Loucy (cell line): ENCODE measurements at regions not wholly inside any gene's neighbourhood (a gene's known extent, or its start where the extent isn't known, plus 50 kb on each side); places are given as distances from the start of the nearest gene placed in this dataset.

Experiments used
- H2AFZ ChIP-seq: fragments of 200-600 bp; sonication (generic); 2 replicates; pipeline ENCODE4 v1.6.0; 2016; ENCODE audit warnings: antibody characterized with exemption, mild to moderate bottlenecking, low read length, moderate library complexity
- H3F3A ChIP-seq: fragments of 200-600 bp; 2 replicates; pipeline ENCODE4 v1.6.0; 2016; ENCODE audit warnings: antibody characterized with exemption, low read depth, mild to moderate bottlenecking
- H3K27me3 ChIP-seq: fragments of 200-600 bp; sonication (generic); 2 replicates; pipeline ENCODE4 v1.6.1; 2014; ENCODE audit warnings: low read length, mild to moderate bottlenecking; ENCODE audit not compliant: insufficient read depth, poor library complexity, severe bottlenecking
- H3K36me3 ChIP-seq: fragments of 200-600 bp; sonication (generic); 2 replicates; pipeline ENCODE4 v1.6.1; 2016; ENCODE audit warnings: low read length; ENCODE audit not compliant: insufficient read depth
- H3K4me1 ChIP-seq: fragments of 200-600 bp; sonication (generic); 2 replicates; pipeline ENCODE4 v1.5.1; 2014; ENCODE audit warnings: low read length, mild to moderate bottlenecking; ENCODE audit not compliant: insufficient read depth, poor library complexity, severe bottlenecking
- H3K4me2 ChIP-seq: fragments of 200-600 bp; sonication (generic); 2 replicates; pipeline ENCODE4 v1.6.0; 2014; ENCODE audit warnings: antibody characterized with exemption, low read length, low read depth, mild to moderate bottlenecking; ENCODE audit not compliant: poor library complexity, severe bottlenecking
- H3K4me3 ChIP-seq: fragments of 200-600 bp; sonication (generic); 2 replicates; pipeline ENCODE4 v1.5.1; 2014; ENCODE audit warnings: low read length, mild to moderate bottlenecking, mixed read lengths; ENCODE audit not compliant: poor library complexity, severe bottlenecking
- H3K79me2 ChIP-seq: fragments of 200-600 bp; sonication (generic); 2 replicates; pipeline ENCODE4 v1.6.1; 2014; ENCODE audit warnings: low read length; ENCODE audit not compliant: insufficient read depth
- H3K9ac ChIP-seq: fragments of 200-600 bp; sonication (generic); 2 replicates; pipeline ENCODE4 v1.6.0; 2014; ENCODE audit warnings: mild to moderate bottlenecking, low read depth, low read length, moderate library complexity; ENCODE audit not compliant: poor library complexity, severe bottlenecking
- H3K9me2 ChIP-seq: fragments of 200-600 bp; sonication (generic); replicated peaks from 2 replicates; pipeline ENCODE4 v1.6.1; 2016; ENCODE audit warnings: low read depth, low read length, mixed read lengths
- H3K9me3 ChIP-seq: fragments of 200-600 bp; sonication (generic); 2 replicates; pipeline ENCODE4 v1.6.1; 2014; ENCODE audit warnings: mild to moderate bottlenecking, antibody characterized with exemption, low read length, low read depth; ENCODE audit not compliant: insufficient read depth
- H4K20me1 ChIP-seq: fragments of 200-600 bp; sonication (generic); 2 replicates; pipeline ENCODE4 v1.6.0; 2014; ENCODE audit warnings: antibody characterized with exemption, low read length, mild to moderate bottlenecking; ENCODE audit not compliant: insufficient read depth, poor library complexity, severe bottlenecking
- CTCF ChIP-seq: fragments of 200-600 bp; sonication (generic); conservative IDR thresholded peaks from 2 replicates; pipeline ENCODE4 v1.5.1; 2014; ENCODE audit warnings: mild to moderate bottlenecking, antibody characterized with exemption, low read length
- EZH2phosphoT487 ChIP-seq: fragments of 200-600 bp; IDR thresholded peaks from 2 replicates; pipeline ENCODE4 v1.6.1; 2018; ENCODE audit warnings: antibody characterized with exemption, mild to moderate bottlenecking, moderate library complexity, borderline replicate concordance

DNA sequence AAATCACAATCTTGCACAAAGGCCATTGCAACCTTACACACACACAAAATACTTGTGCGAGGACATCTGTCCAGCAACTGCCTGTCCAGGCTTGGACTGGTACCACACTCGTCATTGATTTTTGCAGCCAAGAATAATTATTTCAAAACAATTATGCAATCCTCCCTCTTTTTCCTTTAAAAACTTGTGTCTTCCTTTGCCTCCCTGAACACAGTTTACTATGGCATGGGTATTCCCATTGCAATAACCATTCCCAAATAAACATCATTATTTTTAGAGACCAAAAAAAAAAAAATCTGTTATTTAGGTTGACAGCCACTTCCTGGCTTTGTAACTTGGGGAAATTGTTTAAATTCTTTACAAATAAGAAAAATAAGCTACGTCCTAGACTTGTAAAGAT lies 54.0 kb downstream of the C11orf91 start:
- H3K9me3 ChIP-seq = no peaks in the 10 kb centered on the region
- H3K4me1 ChIP-seq = no peaks in the 10 kb centered on the region
- no peak overlapping the region for H3K4me3 ChIP-seq
- H2AFZ ChIP-seq = no peak overlapping the region
- no peak overlapping the region for H3K9ac ChIP-seq
- no peaks in the 10 kb centered on the region for H3F3A ChIP-seq
- no peaks in the 10 kb centered on the region for H3K36me3 ChIP-seq
- H3K79me2 ChIP-seq = no peaks in the 10 kb centered on the region
- TF ChIP-seq CTCF (no peak), EZH2phosphoT487 (no peak)
- no peaks in the 10 kb centered on the region for H4K20me1 ChIP-seq
- H3K4me2 ChIP-seq = no peak overlapping the region
- H3K27me3 ChIP-seq = no peaks in the 10 kb centered on the region
- H3K9me2 ChIP-seq = no peaks in the 10 kb centered on the region

GRCh38 chr11:33646168-33646567 lies 54.5 kb downstream of the C11orf91 start:
- Histone ChIP-seq H3K9ac (no peak overlapping the region), H3K4me3 (no peak overlapping the region), H3K4me2 (no peak overlapping the region), H3K9me2 (no peaks in the 10 kb centered on the region), H3K36me3 (no peaks in the 10 kb centered on the region), H3K9me3 (no peaks in the 10 kb centered on the region), H3K79me2 (no peaks in the 10 kb centered on the region), H3F3A (no peaks in the 10 kb centered on the region), H2AFZ (no peak overlapping the region), H4K20me1 (no peaks in the 10 kb centered on the region), H3K4me1 (no peaks in the 10 kb centered on the region), H3K27me3 (no peaks in the 10 kb centered on the region)
- no peak for TF ChIP-seq CTCF
- no peak for TF ChIP-seq EZH2phosphoT487

DNA sequence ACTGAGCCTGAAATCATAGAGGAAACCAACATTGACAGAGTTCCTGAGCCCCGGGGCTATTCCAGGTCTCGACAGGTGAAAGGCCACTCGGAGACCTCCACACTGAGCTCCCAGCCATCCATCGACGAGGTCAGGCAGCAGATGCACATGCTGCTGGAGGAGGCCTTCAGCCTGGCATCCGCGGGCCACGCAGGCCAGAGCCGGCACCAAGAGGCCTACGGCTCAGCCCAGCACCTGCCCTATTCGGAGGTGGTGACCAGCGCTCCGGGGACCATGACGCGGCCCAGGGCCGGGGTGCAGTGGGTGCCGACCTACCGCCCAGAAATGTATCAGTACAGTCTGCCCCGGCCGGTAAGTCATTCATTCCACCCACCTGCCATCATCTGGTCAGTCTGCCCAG lies 54.9 kb downstream of the C11orf91 start:
- no peaks in the 10 kb centered on the region for H3K9me3 ChIP-seq
- H3K9ac ChIP-seq = no peak overlapping the region
- no peaks in the 10 kb centered on the region for H4K20me1 ChIP-seq
- no peaks in the 10 kb centered on the region for H3K4me1 ChIP-seq
- no peaks in the 10 kb centered on the region for H3K79me2 ChIP-seq
- H3K27me3 ChIP-seq = no peaks in the 10 kb centered on the region
- no peak overlapping the region for H3K4me3 ChIP-seq
- H3K4me2 ChIP-seq = no peak overlapping the region
- H3K36me3 ChIP-seq = no peaks in the 10 kb centered on the region
- no peak overlapping the region for H2AFZ ChIP-seq
- TF ChIP-seq CTCF (no peak), EZH2phosphoT487 (no peak)
- no peaks in the 10 kb centered on the region for H3F3A ChIP-seq
- H3K9me2 ChIP-seq = no peaks in the 10 kb centered on the region
